HepG2 (cell line): ENCODE measurements at regions not wholly inside any gene's neighbourhood (a gene's known extent, or its start where the extent isn't known, plus 50 kb on each side); places are given as distances from the start of the nearest gene placed in this dataset.
A peak's percentile ranks its signal among the peaks of the same experiment; 100 is the strongest.

Experiments
- ATAC-seq: fragments of 200-7000 bp; cut with Tn5 transposase; 3 replicates; pipeline ENCODE4 v1.9.1; 2020; ENCODE audit warnings: mild to moderate bottlenecking, moderate library complexity
- BruUV-seq: library from RNA; stranded (reverse); fragments of 400-500 nt; replicated peaks from 2 replicates; lab custom pipeline; 2021; lab: Mats Ljungman, UMichigan
- CTCF ChIA-PET: fragments of 300-600 bp; formaldehyde crosslinking; extraction: SDS; loops from one replicate; lab custom pipeline; 2021; ENCODE audit warnings: low total read pairs, inconsistent platforms, low intra/inter-chr PET ratio; lab: Yijun Ruan, JAX
- POLR2A ChIA-PET: fragments of 350-600 bp; sonication (Branson Sonifier 250); formaldehyde crosslinking; loops from one replicate; lab custom pipeline; 2020; ENCODE audit warnings: antibody characterized with exemption, inconsistent platforms; lab: Yijun Ruan, JAX
- DNase-seq: peaks from one replicate; pipeline ENCODE4 v3.0.0-alpha.2; 2015; ENCODE audit warnings: low spot score
- FAIRE-seq: peaks from 3 replicates; lab custom pipeline; 2011; peaks lifted over from hg19 to GRCh38; lab: Jason Lieb, UNC
- H2AFZ ChIP-seq: one replicate; pipeline ENCODE4 v1.6.1; 2011; ENCODE audit warnings: low read length, inconsistent platforms
- H3K27ac ChIP-seq: fragments of 300-600 bp; 3 replicates; pipeline ENCODE4 v1.8.0; 2011; ENCODE audit warnings: mixed run types, mild to moderate bottlenecking, mixed read lengths, low read length, inconsistent platforms; ENCODE audit not compliant: insufficient read depth; ENCODE audit errors: extremely low read length
- H3K27me3 ChIP-seq, 2 experiments: fragments of 200-600 bp in 1 of 2; 2 replicates in 1 of 2; 3 replicates in 1 of 2; pipeline versions ENCODE4 v1.6.0 to v1.8.0; 2011; ENCODE audit warnings: low read length in 2 of 2, mild to moderate bottlenecking in 2 of 2, moderate library complexity in 2 of 2, inconsistent platforms in 1 of 2; ENCODE audit not compliant: insufficient read depth in 2 of 2, control insufficient read depth in 1 of 2
- H3K36me3 ChIP-seq, 2 experiments: fragments of 200-600 bp in 1 of 2; replicated peaks in 1 of 2; 2 replicates in 1 of 2; 3 replicates in 1 of 2; pipeline versions ENCODE4 v1.5.1 to v1.8.0; 2011; ENCODE audit warnings: low read length in 2 of 2, inconsistent platforms in 1 of 2; ENCODE audit not compliant: insufficient read depth in 2 of 2, control insufficient read depth in 1 of 2
- H3K4me1 ChIP-seq: 2 replicates; pipeline ENCODE4 v1.5.1; 2012; ENCODE audit warnings: low read length, inconsistent platforms; ENCODE audit not compliant: insufficient read depth
- H3K4me2 ChIP-seq: 2 replicates; pipeline ENCODE4 v1.6.0; 2011; ENCODE audit warnings: low read depth, low read length, inconsistent platforms
- H3K4me3 ChIP-seq, 3 experiments: fragments of 200-600 bp in 1 of 3; sonication (generic), shearing (Covaris generic) in 1 of 3; replicated peaks in 1 of 3; 2 replicates each; pipeline ENCODE4 v1.5.1; 2011 to 2016; ENCODE audit warnings: low read length in 3 of 3, inconsistent platforms in 2 of 3, low read depth in 2 of 3, mild to moderate bottlenecking in 2 of 3, control low read depth in 1 of 3, mixed read lengths in 1 of 3; ENCODE audit not compliant: insufficient read depth in 1 of 3
- H3K79me2 ChIP-seq: one replicate; pipeline ENCODE4 v1.6.1; 2011; ENCODE audit warnings: low read length, inconsistent platforms; ENCODE audit not compliant: insufficient read depth
- H3K9ac ChIP-seq: 2 replicates; pipeline ENCODE4 v1.6.0; 2011; ENCODE audit warnings: mild to moderate bottlenecking, low read depth, low read length, inconsistent platforms; ENCODE audit not compliant: insufficient read depth
- H3K9me3 ChIP-seq: 2 replicates; pipeline ENCODE4 v1.5.1; 2012; ENCODE audit warnings: mild to moderate bottlenecking, low read length
- H4K20me1 ChIP-seq: 2 replicates; pipeline ENCODE4 v1.6.0; 2011; ENCODE audit warnings: inconsistent platforms, mild to moderate bottlenecking, low read length, moderate library complexity; ENCODE audit not compliant: insufficient read depth
- BCL3 ChIP-seq: sonication (generic); formaldehyde crosslinking; IDR thresholded peaks from 2 replicates; pipeline ENCODE4 v1.5.1; 2020; ENCODE audit warnings: mild to moderate bottlenecking, missing genetic modification reagents, moderate library complexity
- BHLHE40 ChIP-seq: IDR thresholded peaks from 2 replicates; pipeline ENCODE4 v1.6.1; 2011; ENCODE audit warnings: low read length, improper control_type of control experiment
- CEBPB ChIP-seq: IDR thresholded peaks from 2 replicates; pipeline ENCODE4 v1.6.1; 2011; ENCODE audit warnings: low read depth, low read length, improper control_type of control experiment, borderline replicate concordance
- GABPA ChIP-seq, 2 experiments: IDR thresholded peaks; 2 replicates each; pipeline ENCODE4 v1.6.1; 2011 to 2016; ENCODE audit warnings: low read depth in 2 of 2, low read length in 1 of 2, missing biosample characterization in 1 of 2, missing genetic modification characterization in 1 of 2
- HIVEP1 ChIP-seq: sonication (generic); formaldehyde crosslinking; IDR thresholded peaks from 2 replicates; pipeline ENCODE4 v1.4.0; 2020; ENCODE audit warnings: mild to moderate bottlenecking, missing genetic modification reagents
- HOXA3 ChIP-seq: sonication (generic); formaldehyde crosslinking; IDR thresholded peaks from 2 replicates; pipeline ENCODE4 v1.5.0; 2020; ENCODE audit warnings: missing genetic modification reagents
- KDM2A ChIP-seq: sonication (generic); formaldehyde crosslinking; IDR thresholded peaks from 2 replicates; pipeline ENCODE4 v1.4.0; 2020; ENCODE audit warnings: low read depth, missing genetic modification reagents, borderline replicate concordance
- NFE2L1 ChIP-seq: sonication (generic); formaldehyde crosslinking; IDR thresholded peaks from 2 replicates; pipeline ENCODE4 v1.4.0; 2020; ENCODE audit warnings: missing genetic modification reagents, mild to moderate bottlenecking, borderline replicate concordance
- NFIB ChIP-seq: sonication (generic); formaldehyde crosslinking; IDR thresholded peaks from 2 replicates; pipeline ENCODE4 v1.9.0; 2021; ENCODE audit warnings: missing genetic modification reagents, mild to moderate bottlenecking, borderline replicate concordance
- SNAI1 ChIP-seq: sonication (generic); formaldehyde crosslinking; IDR thresholded peaks from 2 replicates; pipeline ENCODE4 v1.5.0; 2020; ENCODE audit warnings: mild to moderate bottlenecking, missing genetic modification reagents, borderline replicate concordance
- SRSF4 ChIP-seq: fragments of 200-400 bp; formaldehyde crosslinking; IDR thresholded peaks from one replicate; pipeline ENCODE4 v1.6.1; 2018; ENCODE audit warnings: mild to moderate bottlenecking, low read depth, low read length, moderate library complexity; ENCODE audit not compliant: poor library complexity, severe bottlenecking
- SYNCRIP ChIP-seq: fragments of 200-400 bp; formaldehyde crosslinking; IDR thresholded peaks from 2 replicates; pipeline ENCODE4 v1.6.1; 2018; ENCODE audit warnings: mild to moderate bottlenecking, low read depth, low read length; ENCODE audit not compliant: insufficient read depth
- ZFP1 ChIP-seq: IDR thresholded peaks from 2 replicates; pipeline ENCODE4 v1.6.1; 2016
- ZNF639 ChIP-seq: conservative IDR thresholded peaks from 2 replicates; pipeline ENCODE4 v1.6.1; 2018; ENCODE audit warnings: missing genetic modification reagents
- ZNF724P ChIP-seq: sonication (generic); formaldehyde crosslinking; IDR thresholded peaks from 2 replicates; pipeline ENCODE4 v1.8.0; 2022; ENCODE audit warnings: missing genetic modification reagents, borderline replicate concordance
- ZNF775 ChIP-seq: sonication (generic); formaldehyde crosslinking; IDR thresholded peaks from 2 replicates; pipeline ENCODE4 v1.4.0; 2020; ENCODE audit warnings: missing genetic modification reagents, mild to moderate bottlenecking, moderate library complexity, borderline replicate concordance
- WGBS: methylation state at CpG from one replicate; pipeline ENCODE4 v1.1.6; 2017; ENCODE audit warnings: low lambda C conversion rate; 5-methylcytosine and 5-hydroxymethylcytosine counted together
- in situ Hi-C: cut with HindIII; loops from 2 replicates; pipeline ENCODE4 v1.10.0; 2017; ENCODE audit warnings: low pct_unique_long_range_greater_than_20kb; ENCODE audit not compliant: extremely low pct_ligation_motif_present
- intact Hi-C: fragments of 100-400 bp; cut with micrococcal nuclease; formaldehyde crosslinking; loops from one replicate; pipeline ENCODE4 v1.10.0; 2022; ENCODE audit not compliant: unreplicated experiment

GRCh38 chr4:26082565-26082964, 168.5 kb downstream of the SMIM20 start:
- in situ Hi-C loops (no loop called here), intact Hi-C loops (loop anchor here (1.0 to 5.0 kb wide), 3 partner anchors 79 to 328 kb away; partner anchors contain the start of gene RBPJ)
- H3K79me2 ChIP-seq = no peaks in the 10 kb centered on the region
- no peak overlapping the region for H3K27ac ChIP-seq
- H3K4me2 ChIP-seq = no peak overlapping the region
- BruUV-seq = no TSS peak
- no peak overlapping the region for H3K4me3 ChIP-seq
- H4K20me1 ChIP-seq = 0 out of 2 replicates have a peak, but pooled peaks cover 4% of the 10 kb centered on the region
- no peaks in the 10 kb centered on the region for H3K9me3 ChIP-seq
- no peak overlapping the region for H2AFZ ChIP-seq
- 0 out of 2 replicates have a peak, but pooled peaks have one; percentile 14 for TF ChIP-seq CEBPB
- no peak for TF ChIP-seq GABPA (IDR thresholded peaks at IDR 0.05; ENCODE audit: low read depth, low read length)
- TF ChIP-seq GABPA (CRISPR knock-in tag; IDR thresholded peaks at IDR 0.05; ENCODE audit: low read depth) = no peak
- ChIA-PET POLR2A (no interaction called here), CTCF (interaction anchor here (1.2 to 1.4 kb wide), 2 partner anchors 242 to 328 kb away, joined by 4 to 11 read pairs; no protein-coding TSS in a partner anchor)
- ATAC-seq (no peak), DNase-seq (no peak), FAIRE-seq (no peak)
- H3K4me1 ChIP-seq = no peaks in the 10 kb centered on the region
- no peaks in the 10 kb centered on the region for H3K36me3 ChIP-seq
- H3K9ac ChIP-seq = no peak overlapping the region
- 25% methylated on average over 5 of the region's 5 CpGs for WGBS
- peaks cover 2 to 6% of the 10 kb centered on the region in 2 experiments; a peak in 1 of 5 replicates for H3K27me3 ChIP-seq

GRCh38 chr4:26083987-26084386, 170.0 kb downstream of the SMIM20 start:
- CTCF ChIA-PET = no interaction called here
- POLR2A ChIA-PET = no interaction called here
- DNase-seq (no peak), ATAC-seq (no peak), FAIRE-seq (no peak)
- no peaks in the 10 kb centered on the region for H3K4me1 ChIP-seq
- H3K36me3 ChIP-seq = no peaks in the 10 kb centered on the region
- no peaks in the 10 kb centered on the region for H3K9me3 ChIP-seq
- H3K4me2 ChIP-seq = no peak overlapping the region
- no peak overlapping the region for H3K27ac ChIP-seq
- no peak overlapping the region for H3K9ac ChIP-seq
- in situ Hi-C loops = no loop called here
- no peak overlapping the region for H2AFZ ChIP-seq
- 0 out of 2 replicates have a peak, but pooled peaks cover 4% of the 10 kb centered on the region for H4K20me1 ChIP-seq
- no TSS peak for BruUV-seq
- WGBS = 27% methylated on average over 4 of the region's 4 CpGs
- H3K27me3 ChIP-seq = peaks cover 0 to 6% of the 10 kb centered on the region in 2 experiments; a peak in 1 of 5 replicates
- intact Hi-C loops = loop anchor here (5.0 kb wide), 1 partner anchor 238 kb away; the partner anchor contains the start of gene RBPJ
- no peaks in the 10 kb centered on the region for H3K79me2 ChIP-seq
- H3K4me3 ChIP-seq = no peak overlapping the region
- no peak for TF ChIP-seq SYNCRIP
- TF ChIP-seq KDM2A (CRISPR knock-in tag) = no peak
- no peak for TF ChIP-seq ZNF775 (CRISPR knock-in tag)
- no peak for TF ChIP-seq NFIB (CRISPR knock-in tag)
- TF ChIP-seq BCL3 = no peak
- TF ChIP-seq HOXA3 (CRISPR knock-in tag) = no peak
- TF ChIP-seq ZNF639 (CRISPR knock-in tag) = no peak
- TF ChIP-seq SNAI1 (CRISPR knock-in tag) = no peak
- TF ChIP-seq HIVEP1 = no peak
- no peak for TF ChIP-seq ZNF724P (CRISPR knock-in tag)
- TF ChIP-seq SRSF4 = no peak
- no peak for TF ChIP-seq ZFP1 (CRISPR knock-in tag)
- no peak for TF ChIP-seq NFE2L1 (CRISPR knock-in tag)
- no peak for TF ChIP-seq BHLHE40
